HEK293T (cell line): ENCODE measurements at regions not wholly inside any gene's neighbourhood (a gene's known extent, or its start where the extent isn't known, plus 50 kb on each side); places are given as distances from the start of the nearest gene placed in this dataset.

Experiments used
- ARNT ChIP-seq: fragments of 450-650 bp; IDR thresholded peaks from 2 replicates; pipeline ENCODE4 v1.6.1; 2017; ENCODE audit warnings: mild to moderate bottlenecking
- FOXK2 ChIP-seq: fragments of 450-650 bp; IDR thresholded peaks from 2 replicates; pipeline ENCODE4 v1.6.1; 2016; ENCODE audit warnings: mild to moderate bottlenecking
- LEF1 ChIP-seq: fragments of 450-650 bp; IDR thresholded peaks from 2 replicates; pipeline ENCODE4 v1.6.1; 2017; ENCODE audit warnings: mild to moderate bottlenecking, borderline replicate concordance
- NFRKB ChIP-seq: fragments of 450-650 bp; IDR thresholded peaks from 2 replicates; pipeline ENCODE4 v1.6.1; 2016; ENCODE audit warnings: mild to moderate bottlenecking, moderate library complexity
- SUZ12 ChIP-seq: fragments of 450-650 bp; IDR thresholded peaks from 2 replicates; pipeline ENCODE4 v1.6.1; 2016; ENCODE audit warnings: mild to moderate bottlenecking

- TF ChIP-seq SUZ12, result no peak
- TF ChIP-seq LEF1, result no peak
- TF ChIP-seq ARNT, result no peak
- no peak for TF ChIP-seq NFRKB
- TF ChIP-seq FOXK2, result no peak
Measured at GRCh38 chr5:24389968-24390367, 254.8 kb downstream of the CDH10 start.
